Hepatocyte (in vitro differentiated cells): ENCODE measurements at regions not wholly inside any gene's neighbourhood (a gene's known extent, or its start where the extent isn't known, plus 50 kb on each side); places are given as distances from the start of the nearest gene placed in this dataset.
A peak's percentile ranks its signal among the peaks of the same experiment; 100 is the strongest.

Source experiments
- DNase-seq: peaks from one replicate; pipeline ENCODE4 v3.0.0-alpha.2; 2016; ENCODE audit warnings: low spot score
- H2AFZ ChIP-seq: fragments of 200-600 bp; sonication (generic); 2 replicates; pipeline ENCODE4 v1.6.0; 2016; ENCODE audit warnings: antibody characterized with exemption, mild to moderate bottlenecking
- H3K27ac ChIP-seq: fragments of 200-600 bp; sonication (generic); 2 replicates; pipeline ENCODE4 v1.5.1; 2016; ENCODE audit warnings: mild to moderate bottlenecking
- H3K27me3 ChIP-seq: fragments of 200-600 bp; sonication (generic); 2 replicates; pipeline ENCODE4 v1.6.1; 2016
- H3K36me3 ChIP-seq: fragments of 200-600 bp; sonication (generic); replicated peaks from 2 replicates; pipeline ENCODE4 v1.5.1; 2016; ENCODE audit warnings: low read depth; ENCODE audit not compliant: insufficient read depth
- H3K4me1 ChIP-seq: fragments of 200-600 bp; sonication (generic); 2 replicates; pipeline ENCODE4 v1.5.1; 2016; ENCODE audit warnings: mild to moderate bottlenecking, moderate library complexity; ENCODE audit not compliant: insufficient read depth
- H3K4me2 ChIP-seq: fragments of 200-600 bp; sonication (generic); 2 replicates; pipeline ENCODE4 v1.6.0; 2016
- H3K4me3 ChIP-seq: fragments of 200-600 bp; sonication (generic); 2 replicates; pipeline ENCODE4 v1.5.1; 2016; ENCODE audit warnings: mild to moderate bottlenecking
- H3K79me2 ChIP-seq: fragments of 200-600 bp; sonication (generic); 2 replicates; pipeline ENCODE4 v1.6.0; 2017; ENCODE audit warnings: mild to moderate bottlenecking
- H3K9me2 ChIP-seq: fragments of 200-600 bp; sonication (generic); replicated peaks from 2 replicates; pipeline ENCODE4 v1.6.0; 2017; ENCODE audit warnings: mild to moderate bottlenecking; ENCODE audit not compliant: insufficient read depth
- H3K9me3 ChIP-seq: fragments of 200-600 bp; sonication (generic); 2 replicates; pipeline ENCODE4 v1.5.1; 2016; ENCODE audit warnings: low read depth, mild to moderate bottlenecking
- H4K20me1 ChIP-seq: fragments of 200-600 bp; sonication (generic); 2 replicates; pipeline ENCODE4 v1.6.0; 2016; ENCODE audit warnings: mild to moderate bottlenecking; ENCODE audit not compliant: insufficient read depth, poor library complexity, severe bottlenecking
- CTCF ChIP-seq: fragments of 200-600 bp; sonication (generic); IDR thresholded peaks from 2 replicates; pipeline ENCODE4 v1.5.1; 2016; ENCODE audit warnings: antibody characterized with exemption, mild to moderate bottlenecking; ENCODE audit not compliant: poor library complexity
- EZH2 ChIP-seq: fragments of 200-600 bp; sonication (generic); IDR thresholded peaks from 2 replicates; pipeline ENCODE4 v1.6.1; 2016; ENCODE audit warnings: antibody characterized with exemption, mild to moderate bottlenecking, borderline replicate concordance
- EZH2phosphoT487 ChIP-seq: fragments of 200-600 bp; sonication (generic); IDR thresholded peaks from one replicate; pipeline ENCODE4 v1.6.1; 2018; ENCODE audit warnings: antibody characterized with exemption, mild to moderate bottlenecking, low read depth, moderate library complexity; ENCODE audit not compliant: unreplicated experiment, severe bottlenecking
- WGBS: methylation state at CpG from one replicate; pipeline ENCODE4 v1.1.6; 2016; ENCODE audit warnings: low lambda C conversion rate; ENCODE audit errors: missing lambda C conversion rate; 5-methylcytosine and 5-hydroxymethylcytosine counted together

GRCh38 chr5:119949426-119949999, 320.2 kb downstream of the FAM170A start:
- Histone ChIP-seq H3K4me3 (no peak overlapping the region), H3K4me1 (peaks cover 4% of the 10 kb centered on the region), H3K9me2 (no peaks in the 10 kb centered on the region), H3K79me2 (no peaks in the 10 kb centered on the region), H3K4me2 (no peak overlapping the region), H3K9me3 (no peaks in the 10 kb centered on the region), H3K27me3 (no peaks in the 10 kb centered on the region), H2AFZ (no peak overlapping the region), H4K20me1 (no peaks in the 10 kb centered on the region), H3K36me3 (no peaks in the 10 kb centered on the region), H3K27ac (no peak overlapping the region)
- DNase-seq, result no peak
- no peak for TF ChIP-seq CTCF
- no peak for TF ChIP-seq EZH2
- 93% methylated on average over 1 of the region's 1 CpG for WGBS

GRCh38 chr5:119951330-119951934, 322.1 kb downstream of the FAM170A start:
- Histone ChIP-seq H3K4me2 (peak overlapping the region; percentile 66), H3K4me3 (no peak overlapping the region), H3K4me1 (peaks cover 4% of the 10 kb centered on the region), H3K9me3 (no peaks in the 10 kb centered on the region), H3K79me2 (no peaks in the 10 kb centered on the region), H2AFZ (peak overlapping the region; percentile 28), H4K20me1 (no peaks in the 10 kb centered on the region), H3K27me3 (no peaks in the 10 kb centered on the region), H3K36me3 (no peaks in the 10 kb centered on the region), H3K27ac (no peak overlapping the region), H3K9me2 (no peaks in the 10 kb centered on the region)
- WGBS, result 31% methylated on average over 4 of the region's 4 CpGs
- DNase-seq, result peak; percentile 14
- TF ChIP-seq EZH2phosphoT487 (no peak), EZH2 (no peak), CTCF (no peak)

DNA sequence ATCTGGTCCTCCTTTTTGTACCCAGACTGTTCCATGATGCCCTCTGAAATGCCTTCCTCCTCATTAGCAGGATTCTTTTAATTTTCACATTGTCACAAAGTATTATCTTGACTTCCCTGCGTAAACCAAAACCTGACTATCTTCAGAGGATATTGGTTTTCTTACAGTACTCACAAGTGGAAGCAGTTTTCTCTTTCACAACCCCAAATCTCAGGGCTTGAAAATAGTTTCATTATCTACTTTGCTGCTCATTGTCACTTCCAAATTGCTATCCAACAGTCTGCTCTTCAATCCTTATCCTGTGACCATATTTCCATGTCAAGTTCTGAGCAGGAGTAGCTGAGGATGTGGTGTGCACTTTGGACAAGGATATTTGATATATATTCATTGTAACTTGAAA, 324.1 kb downstream of the FAM170A start:
- H3K9me2 ChIP-seq, result no peaks in the 10 kb centered on the region
- H3K9me3 ChIP-seq, result no peaks in the 10 kb centered on the region
- WGBS, result 91% methylated on average over 1 of the region's 1 CpG
- no peak overlapping the region for H3K4me2 ChIP-seq
- no peaks in the 10 kb centered on the region for H4K20me1 ChIP-seq
- no peaks in the 10 kb centered on the region for H3K36me3 ChIP-seq
- no peak overlapping the region for H2AFZ ChIP-seq
- no peak overlapping the region for H3K4me3 ChIP-seq
- H3K4me1 ChIP-seq, result peaks cover 4% of the 10 kb centered on the region
- TF ChIP-seq CTCF, result no peak
- TF ChIP-seq EZH2phosphoT487, result no peak
- TF ChIP-seq EZH2, result no peak
- no peak for DNase-seq
- H3K79me2 ChIP-seq, result no peaks in the 10 kb centered on the region
- H3K27ac ChIP-seq, result no peak overlapping the region
- no peaks in the 10 kb centered on the region for H3K27me3 ChIP-seq
